ENCODE measurements at regions not wholly inside any gene's neighbourhood (a gene's known extent, or its start where the extent isn't known, plus 50 kb on each side); places are given as distances from the start of the nearest gene placed in this dataset.

- no peak for TF ChIP-seq CTCF (IDR thresholded peaks at IDR 0.05; ENCODE audit: insufficient read depth, low read length, poor library complexity, severe bottlenecking)
- no peak for TF ChIP-seq EZH2phosphoT487 (conservative IDR thresholded peaks at IDR 0.05; ENCODE audit: low read length)
Observed at GRCh38 chr1:38238294-38238693, 191.7 kb upstream of the POU3F1 start.
